Osteoblast (primary cell): ENCODE measurements at regions not wholly inside any gene's neighbourhood (a gene's known extent, or its start where the extent isn't known, plus 50 kb on each side); places are given as distances from the start of the nearest gene placed in this dataset.

Experiments used
- DNase-seq: peaks from one replicate; pipeline ENCODE4 v3.0.0; 2011; ENCODE audit warnings: low spot score, mixed read lengths; ENCODE audit not compliant: insufficient read length; ENCODE audit errors: missing footprints
- H2AFZ ChIP-seq: 2 replicates; pipeline ENCODE4 v1.6.0; 2011; ENCODE audit warnings: mild to moderate bottlenecking, low read length
- H3K27ac ChIP-seq: 2 replicates; pipeline ENCODE4 v1.5.1; 2011; ENCODE audit warnings: mild to moderate bottlenecking, low read depth, low read length, moderate library complexity
- H3K27me3 ChIP-seq: 2 replicates; pipeline ENCODE4 v1.6.0; 2012; ENCODE audit warnings: mild to moderate bottlenecking, control low read depth, inconsistent platforms, low read length, moderate library complexity; ENCODE audit not compliant: insufficient read depth
- H3K36me3 ChIP-seq: 2 replicates; pipeline ENCODE4 v1.5.1; 2011; ENCODE audit warnings: mild to moderate bottlenecking, low read length, control low read depth, moderate library complexity; ENCODE audit not compliant: insufficient read depth
- H3K4me1 ChIP-seq: 2 replicates; pipeline ENCODE4 v1.5.1; 2011; ENCODE audit warnings: mild to moderate bottlenecking, low read length, control low read depth, moderate library complexity; ENCODE audit not compliant: insufficient read depth
- H3K4me2 ChIP-seq: 2 replicates; pipeline ENCODE4 v1.6.0; 2011; ENCODE audit warnings: mild to moderate bottlenecking, low read length; ENCODE audit not compliant: insufficient read depth
- H3K4me3 ChIP-seq: fragments of 200-600 bp; sonication (generic); 3 replicates; pipeline ENCODE4 v1.5.1; 2012; ENCODE audit warnings: mild to moderate bottlenecking, low read length, inconsistent platforms; ENCODE audit not compliant: insufficient read depth
- H3K79me2 ChIP-seq: 2 replicates; pipeline ENCODE4 v1.6.0; 2012; ENCODE audit warnings: mild to moderate bottlenecking, low read length, control low read depth, inconsistent platforms; ENCODE audit not compliant: insufficient read depth
- H3K9me3 ChIP-seq: 2 replicates; pipeline ENCODE4 v1.5.1; 2011; ENCODE audit warnings: low read depth, low read length, control low read depth
- H4K20me1 ChIP-seq: 2 replicates; pipeline ENCODE4 v1.6.0; 2012; ENCODE audit warnings: mild to moderate bottlenecking, low read length, control low read depth; ENCODE audit not compliant: insufficient read depth
- TF ChIP-seq, protein P1 (sequence below): IDR thresholded peaks from 2 replicates; pipeline ENCODE4 v1.5.1; 2011; ENCODE audit warnings: mild to moderate bottlenecking, low read depth, low read length, moderate library complexity; ENCODE audit errors: extremely low read depth

- DNase-seq, result no peak
- Histone ChIP-seq H3K79me2 (no peaks in the 10 kb centered on the region), H3K4me2 (no peak overlapping the region), H4K20me1 (no peaks in the 10 kb centered on the region), H2AFZ (no peak overlapping the region), H3K27ac (no peak overlapping the region), H3K9me3 (no peaks in the 10 kb centered on the region), H3K36me3 (no peaks in the 10 kb centered on the region), H3K27me3 (no peaks in the 10 kb centered on the region), H3K4me1 (no peaks in the 10 kb centered on the region), H3K4me3 (no peak overlapping the region)
- TF ChIP-seq, protein P1, sequence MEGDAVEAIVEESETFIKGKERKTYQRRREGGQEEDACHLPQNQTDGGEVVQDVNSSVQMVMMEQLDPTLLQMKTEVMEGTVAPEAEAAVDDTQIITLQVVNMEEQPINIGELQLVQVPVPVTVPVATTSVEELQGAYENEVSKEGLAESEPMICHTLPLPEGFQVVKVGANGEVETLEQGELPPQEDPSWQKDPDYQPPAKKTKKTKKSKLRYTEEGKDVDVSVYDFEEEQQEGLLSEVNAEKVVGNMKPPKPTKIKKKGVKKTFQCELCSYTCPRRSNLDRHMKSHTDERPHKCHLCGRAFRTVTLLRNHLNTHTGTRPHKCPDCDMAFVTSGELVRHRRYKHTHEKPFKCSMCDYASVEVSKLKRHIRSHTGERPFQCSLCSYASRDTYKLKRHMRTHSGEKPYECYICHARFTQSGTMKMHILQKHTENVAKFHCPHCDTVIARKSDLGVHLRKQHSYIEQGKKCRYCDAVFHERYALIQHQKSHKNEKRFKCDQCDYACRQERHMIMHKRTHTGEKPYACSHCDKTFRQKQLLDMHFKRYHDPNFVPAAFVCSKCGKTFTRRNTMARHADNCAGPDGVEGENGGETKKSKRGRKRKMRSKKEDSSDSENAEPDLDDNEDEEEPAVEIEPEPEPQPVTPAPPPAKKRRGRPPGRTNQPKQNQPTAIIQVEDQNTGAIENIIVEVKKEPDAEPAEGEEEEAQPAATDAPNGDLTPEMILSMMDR, result no peak
Observed at GRCh38 chr3:105585-105984, 91.0 kb upstream of the CHL1 start.

GRCh38 chr3:106619-107018 is 89.9 kb upstream of the CHL1 start:
- TF ChIP-seq, protein P1, result no peak
- no peak for DNase-seq
- no peaks in the 10 kb centered on the region for H3K36me3 ChIP-seq
- no peaks in the 10 kb centered on the region for H3K79me2 ChIP-seq
- H3K27me3 ChIP-seq, result no peaks in the 10 kb centered on the region
- H3K4me2 ChIP-seq, result no peak overlapping the region
- H3K27ac ChIP-seq, result no peak overlapping the region
- no peak overlapping the region for H2AFZ ChIP-seq
- no peaks in the 10 kb centered on the region for H3K9me3 ChIP-seq
- no peaks in the 10 kb centered on the region for H4K20me1 ChIP-seq
- H3K4me1 ChIP-seq, result no peaks in the 10 kb centered on the region
- no peak overlapping the region for H3K4me3 ChIP-seq

- Histone ChIP-seq H3K4me1 (no peaks in the 10 kb centered on the region), H3K27me3 (no peaks in the 10 kb centered on the region), H3K9me3 (no peaks in the 10 kb centered on the region), H3K36me3 (no peaks in the 10 kb centered on the region), H4K20me1 (no peaks in the 10 kb centered on the region), H3K4me2 (no peak overlapping the region), H2AFZ (no peak overlapping the region), H3K79me2 (no peaks in the 10 kb centered on the region), H3K4me3 (no peak overlapping the region), H3K27ac (no peak overlapping the region)
- TF ChIP-seq, protein P1, result no peak
- DNase-seq, result no peak
Observed at GRCh38 chr3:111143-112069, 85.2 kb upstream of the CHL1 start.

GRCh38 chr3:112773-113172 is 83.8 kb upstream of the CHL1 start:
- no peaks in the 10 kb centered on the region for H3K9me3 ChIP-seq
- no peak for DNase-seq
- no peaks in the 10 kb centered on the region for H3K36me3 ChIP-seq
- no peak overlapping the region for H2AFZ ChIP-seq
- no peak overlapping the region for H3K4me3 ChIP-seq
- H3K27ac ChIP-seq, result no peak overlapping the region
- no peaks in the 10 kb centered on the region for H3K27me3 ChIP-seq
- H4K20me1 ChIP-seq, result no peaks in the 10 kb centered on the region
- no peaks in the 10 kb centered on the region for H3K4me1 ChIP-seq
- no peak overlapping the region for H3K4me2 ChIP-seq
- TF ChIP-seq, protein P1, result no peak
- H3K79me2 ChIP-seq, result no peaks in the 10 kb centered on the region
